HG03045 (cell line): ENCODE measurements at regions not wholly inside any gene's neighbourhood (a gene's known extent, or its start where the extent isn't known, plus 50 kb on each side); places are given as distances from the start of the nearest gene placed in this dataset.

Experiments
- ATAC-seq: cut with Tn5 transposase; IDR thresholded peaks from one replicate; pipeline ENCODE4 v1.9.1; 2021; ENCODE audit warnings: mild to moderate bottlenecking, moderate library complexity; ENCODE audit not compliant: unreplicated experiment

DNA sequence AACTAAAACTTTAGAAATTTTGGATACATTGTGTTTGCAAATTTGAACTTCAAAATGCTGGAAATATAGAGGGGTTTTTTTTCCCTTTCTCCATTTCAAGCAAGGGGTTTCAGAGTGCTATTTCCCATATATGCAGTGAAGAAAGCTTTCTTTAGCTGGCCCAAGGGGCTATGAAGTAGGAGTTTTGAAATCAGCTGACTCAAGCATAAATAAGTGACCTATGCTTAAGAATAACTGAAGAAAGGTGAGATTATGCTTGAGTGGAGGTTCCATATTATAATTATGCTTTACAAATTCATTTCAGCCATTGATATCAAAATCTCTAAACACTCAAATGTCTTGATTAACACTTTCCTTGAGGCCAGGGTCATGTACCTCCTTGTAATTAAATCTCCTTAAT lies 51.0 kb upstream of the RBBP8 start:
- ATAC-seq: no peak

- ATAC-seq: no peak
Observed at GRCh38 chr18:22883179-22883578, 49.9 kb upstream of the RBBP8 start.
